CD4-positive, alpha-beta T cell (primary cell): ENCODE measurements at regions not wholly inside any gene's neighbourhood (a gene's known extent, or its start where the extent isn't known, plus 50 kb on each side); places are given as distances from the start of the nearest gene placed in this dataset.

Source experiments
- ATAC-seq: fragments of 200-7000 bp; cut with Tn5 transposase; one replicate; pipeline ENCODE4 v1.10.0; 2022; ENCODE audit warnings: mild to moderate bottlenecking; ENCODE audit not compliant: poor library complexity
- CTCF ChIA-PET: fragments of 350-600 bp; sonication (Branson Sonifier 250); formaldehyde crosslinking; loops from one replicate; lab custom pipeline; 2021; ENCODE audit warnings: antibody characterized with exemption, inconsistent platforms; lab: Charles Lee
- POLR2A ChIA-PET: fragments of 350-600 bp; sonication (Branson Sonifier 250); formaldehyde crosslinking; loops from one replicate; lab custom pipeline; 2021; ENCODE audit warnings: antibody characterized with exemption, inconsistent platforms; lab: Charles Lee
- DNase-seq, 14 experiments: peaks; one replicate each; pipeline ENCODE4 v3.0.0-alpha.2; 2013 to 2020; ENCODE audit warnings: mixed read lengths in 2 of 14
- H3K27ac ChIP-seq, 2 donors: one replicate each; pipeline versions ENCODE4 v1.5.1 to v1.7.0; 2013; ENCODE audit warnings: low read length in 2 of 2, low read depth in 1 of 2, mild to moderate bottlenecking in 1 of 2
- H3K27me3 ChIP-seq, 2 experiments: 1 replicate in 1 of 2; 2 replicates in 1 of 2; pipeline versions ENCODE4 v1.6.1 to v1.7.0; 2013; ENCODE audit warnings: low read length in 2 of 2, control low read depth in 1 of 2, mild to moderate bottlenecking in 1 of 2, moderate library complexity in 1 of 2; ENCODE audit not compliant: insufficient read depth in 2 of 2, control insufficient read depth in 1 of 2
- H3K36me3 ChIP-seq: one replicate; pipeline ENCODE4 v1.6.1; 2013; ENCODE audit warnings: low read length, control low read depth; ENCODE audit not compliant: insufficient read depth
- H3K4me1 ChIP-seq: one replicate; pipeline ENCODE4 v1.6.1; 2013; ENCODE audit warnings: low read length, control low read depth; ENCODE audit not compliant: insufficient read depth
- H3K4me3 ChIP-seq: one replicate; pipeline ENCODE4 v1.5.1; 2013; ENCODE audit warnings: mild to moderate bottlenecking, low read length, moderate library complexity
- H3K9me3 ChIP-seq, 2 experiments: 1 replicate in 1 of 2; 2 replicates in 1 of 2; pipeline versions ENCODE4 v1.6.1 to v1.7.0; 2013; ENCODE audit warnings: low read length in 2 of 2, mild to moderate bottlenecking in 2 of 2, control low read depth in 1 of 2, moderate library complexity in 1 of 2; ENCODE audit not compliant: control insufficient read depth in 1 of 2, insufficient read depth in 1 of 2
- H3K27ac Mint-ChIP-seq: one replicate; pipeline ENCODE4 v1.8.0; 2020; ENCODE audit warnings: mixed read lengths
- H3K27me3 Mint-ChIP-seq: one replicate; pipeline ENCODE4 v1.8.0; 2021; ENCODE audit warnings: mixed read lengths
- H3K36me3 Mint-ChIP-seq: one replicate; pipeline ENCODE4 v1.8.0; 2021; ENCODE audit warnings: low read depth, mixed read lengths
- H3K4me1 Mint-ChIP-seq: one replicate; pipeline ENCODE4 v1.8.0; 2021; ENCODE audit warnings: low read depth, mixed read lengths
- H3K4me3 Mint-ChIP-seq: one replicate; pipeline ENCODE4 v1.8.0; 2020; ENCODE audit warnings: mild to moderate bottlenecking, mixed read lengths
- H3K9me3 Mint-ChIP-seq: one replicate; pipeline ENCODE4 v1.8.0; 2020; ENCODE audit warnings: mixed read lengths
- intact Hi-C, 2 experiments: fragments of 100-400 bp; cut with DNase I in 1 of 2; cut with micrococcal nuclease in 1 of 2; formaldehyde crosslinking; loops; one replicate each; pipeline versions ENCODE4 v1.15.1 to v1.9.0; 2023 to 2025; cut with DNase I, micrococcal nuclease
- TF ChIP-seq, protein P1 (sequence below): fragments of 200-600 bp; IDR thresholded peaks from one replicate; pipeline ENCODE4 v1.8.0; 2022; ENCODE audit warnings: antibody characterized with exemption, mild to moderate bottlenecking

DNA sequence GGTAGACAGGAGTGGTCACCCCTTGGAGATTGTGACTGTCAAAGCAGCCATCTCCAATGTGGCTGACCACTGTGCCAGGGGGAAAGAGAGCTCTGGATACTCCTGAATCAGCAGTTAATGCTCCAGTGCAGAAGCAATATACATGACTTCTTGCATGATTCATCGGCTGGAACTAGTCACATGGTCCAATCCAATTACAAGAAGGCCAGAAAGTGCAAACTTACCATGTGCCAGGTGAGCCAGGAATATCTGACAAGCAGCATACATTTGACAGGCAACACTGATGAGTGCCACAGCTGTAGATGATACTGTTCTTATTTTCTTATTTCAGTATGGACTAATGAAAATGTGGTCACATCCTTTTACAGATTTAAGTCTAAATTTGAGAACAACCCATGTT is 440.0 kb upstream of the MPDZ start:
- no peak overlapping the region for H3K27ac Mint-ChIP-seq
- TF ChIP-seq, protein P1, sequence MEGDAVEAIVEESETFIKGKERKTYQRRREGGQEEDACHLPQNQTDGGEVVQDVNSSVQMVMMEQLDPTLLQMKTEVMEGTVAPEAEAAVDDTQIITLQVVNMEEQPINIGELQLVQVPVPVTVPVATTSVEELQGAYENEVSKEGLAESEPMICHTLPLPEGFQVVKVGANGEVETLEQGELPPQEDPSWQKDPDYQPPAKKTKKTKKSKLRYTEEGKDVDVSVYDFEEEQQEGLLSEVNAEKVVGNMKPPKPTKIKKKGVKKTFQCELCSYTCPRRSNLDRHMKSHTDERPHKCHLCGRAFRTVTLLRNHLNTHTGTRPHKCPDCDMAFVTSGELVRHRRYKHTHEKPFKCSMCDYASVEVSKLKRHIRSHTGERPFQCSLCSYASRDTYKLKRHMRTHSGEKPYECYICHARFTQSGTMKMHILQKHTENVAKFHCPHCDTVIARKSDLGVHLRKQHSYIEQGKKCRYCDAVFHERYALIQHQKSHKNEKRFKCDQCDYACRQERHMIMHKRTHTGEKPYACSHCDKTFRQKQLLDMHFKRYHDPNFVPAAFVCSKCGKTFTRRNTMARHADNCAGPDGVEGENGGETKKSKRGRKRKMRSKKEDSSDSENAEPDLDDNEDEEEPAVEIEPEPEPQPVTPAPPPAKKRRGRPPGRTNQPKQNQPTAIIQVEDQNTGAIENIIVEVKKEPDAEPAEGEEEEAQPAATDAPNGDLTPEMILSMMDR, result no peak
- no peak overlapping the region for H3K4me3 Mint-ChIP-seq
- Histone ChIP-seq H3K27ac (no peak overlapping the region), H3K4me1 (no peaks in the 10 kb centered on the region), H3K4me3 (no peak overlapping the region), H3K27me3 (no peaks in the 10 kb centered on the region), H3K36me3 (no peaks in the 10 kb centered on the region), H3K9me3 (peaks cover 0 to 5% of the 10 kb centered on the region in 2 experiments)
- POLR2A ChIA-PET, result no interaction called here
- peaks cover 3% of the 10 kb centered on the region for H3K9me3 Mint-ChIP-seq
- CTCF ChIA-PET, result no interaction called here
- intact Hi-C loops, result no loop called here
- no peaks in the 10 kb centered on the region for H3K4me1 Mint-ChIP-seq
- H3K36me3 Mint-ChIP-seq, result no peaks in the 10 kb centered on the region
- no peaks in the 10 kb centered on the region for H3K27me3 Mint-ChIP-seq
- no peak for ATAC-seq
- no peak for DNase-seq

DNA sequence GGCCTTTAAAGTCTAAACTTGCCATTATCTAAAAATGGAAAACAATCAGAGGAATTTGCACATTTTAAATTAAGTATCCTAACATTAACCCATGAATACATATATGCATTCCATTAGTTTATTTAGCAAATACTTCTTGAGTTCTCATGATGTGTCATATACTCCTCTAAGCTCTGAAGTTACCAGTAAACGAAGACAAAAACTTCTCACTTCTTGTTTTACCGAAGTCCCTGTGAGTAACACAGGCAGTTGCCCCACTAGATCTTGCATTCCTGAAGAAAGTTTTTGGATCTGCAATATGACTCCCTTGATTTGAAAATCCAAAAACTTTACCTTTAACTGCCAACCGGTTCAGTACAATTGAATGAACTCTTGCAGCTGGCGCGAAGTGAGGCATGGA is 439.0 kb upstream of the MPDZ start:
- no peak overlapping the region for H3K4me3 Mint-ChIP-seq
- H3K27ac Mint-ChIP-seq, result no peak overlapping the region
- TF ChIP-seq, protein P1, result no peak
- H3K27ac ChIP-seq, result no peak overlapping the region
- H3K27me3 ChIP-seq, result no peaks in the 10 kb centered on the region
- no peak overlapping the region for H3K4me3 ChIP-seq
- intact Hi-C loops, result no loop called here
- no peaks in the 10 kb centered on the region for H3K36me3 Mint-ChIP-seq
- no peak for ATAC-seq
- POLR2A ChIA-PET, result no interaction called here
- H3K27me3 Mint-ChIP-seq, result no peaks in the 10 kb centered on the region
- DNase-seq, result no peak
- peaks cover 9% of the 10 kb centered on the region for H3K9me3 Mint-ChIP-seq
- H3K9me3 ChIP-seq, result no peaks in the 10 kb centered on the region
- no peaks in the 10 kb centered on the region for H3K4me1 Mint-ChIP-seq
- CTCF ChIA-PET, result no interaction called here
- no peaks in the 10 kb centered on the region for H3K36me3 ChIP-seq
- H3K4me1 ChIP-seq, result no peaks in the 10 kb centered on the region

DNA sequence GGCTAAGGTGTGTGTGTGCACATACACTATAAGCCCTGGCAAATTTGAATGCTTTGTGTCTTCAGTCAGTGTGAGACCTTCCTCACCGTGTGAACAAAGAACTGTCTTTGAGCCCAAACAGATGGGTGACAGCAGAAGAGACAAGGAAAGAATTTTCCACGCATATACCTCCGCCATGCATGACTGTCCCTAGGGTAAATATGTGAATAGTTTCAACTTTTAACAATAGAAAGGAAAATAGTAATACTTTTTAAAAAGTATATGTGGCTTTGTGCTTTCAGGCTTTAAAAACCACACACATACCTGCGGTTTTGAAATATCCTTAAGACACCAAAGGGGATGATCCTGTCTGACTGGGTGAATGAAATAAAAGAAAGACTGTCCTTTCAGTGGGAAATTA is 438.6 kb upstream of the MPDZ start:
- ATAC-seq, result no peak
- no peaks in the 10 kb centered on the region for H3K36me3 ChIP-seq
- ChIA-PET POLR2A (no interaction called here), CTCF (no interaction called here)
- H3K4me3 ChIP-seq, result no peak overlapping the region
- H3K27ac ChIP-seq, result no peak overlapping the region
- no peaks in the 10 kb centered on the region for H3K4me1 ChIP-seq
- Mint-ChIP-seq H3K36me3 (no peaks in the 10 kb centered on the region), H3K27ac (no peak overlapping the region), H3K4me1 (no peaks in the 10 kb centered on the region), H3K4me3 (no peak overlapping the region), H3K27me3 (no peaks in the 10 kb centered on the region), H3K9me3 (peaks cover 9% of the 10 kb centered on the region)
- no peak for DNase-seq
- TF ChIP-seq, protein P1, result no peak
- intact Hi-C loops, result no loop called here
- no peaks in the 10 kb centered on the region for H3K27me3 ChIP-seq
- no peaks in the 10 kb centered on the region for H3K9me3 ChIP-seq
